ENCODE measurements at regions not wholly inside any gene's neighbourhood (a gene's known extent, or its start where the extent isn't known, plus 50 kb on each side); places are given as distances from the start of the nearest gene placed in this dataset.

GRCh38 chr20:17884307-17885003 lies 84.1 kb downstream of the SNX5 start:
- Mint-ChIP-seq H3K4me3 (no peak overlapping the region), H3K36me3 (no peaks in the 10 kb centered on the region), H3K27ac (no peak overlapping the region), H3K27me3 (peaks cover 13% of the 10 kb centered on the region), H3K4me1 (no peaks in the 10 kb centered on the region), H3K9me3 (peaks cover 0 to 1% (median 0%) of the 10 kb centered on the region in 7 donors)
- no peaks in the 10 kb centered on the region for H3K9me3 ChIP-seq (ENCODE audit: control insufficient read depth in 2 of 2, low read length in 2 of 2)
- H3K4me3 ChIP-seq (ENCODE audit: low read depth, low read length): no peak overlapping the region
- H3K36me3 ChIP-seq (ENCODE audit: control insufficient read depth, insufficient read depth, low read length): no peaks in the 10 kb centered on the region
- no peaks in the 10 kb centered on the region for H3K4me1 ChIP-seq (ENCODE audit: control insufficient read depth, insufficient read depth, low read length, poor library complexity, severe bottlenecking)
- ATAC-seq (ENCODE audit: low read depth in 2 of 2) (no peak), DNase-seq (no peak)
- no peaks in the 10 kb centered on the region for H3K27me3 ChIP-seq (ENCODE audit: control insufficient read depth, insufficient read depth, low read length)
- no peak overlapping the region for H3K27ac ChIP-seq (ENCODE audit: insufficient read depth, low read length, poor library complexity, severe bottlenecking)

- no peak overlapping the region for H3K4me3 Mint-ChIP-seq
- peaks cover 17% of the 10 kb centered on the region for H3K27me3 Mint-ChIP-seq
- no peaks in the 10 kb centered on the region for H3K27me3 ChIP-seq (ENCODE audit: control insufficient read depth, insufficient read depth, low read length)
- no peak overlapping the region for H3K27ac ChIP-seq (ENCODE audit: insufficient read depth, low read length, poor library complexity, severe bottlenecking)
- no peaks in the 10 kb centered on the region for H3K36me3 Mint-ChIP-seq
- H3K36me3 ChIP-seq (ENCODE audit: control insufficient read depth, insufficient read depth, low read length): no peaks in the 10 kb centered on the region
- no peaks in the 10 kb centered on the region for H3K4me1 ChIP-seq (ENCODE audit: control insufficient read depth, insufficient read depth, low read length, poor library complexity, severe bottlenecking)
- H3K9me3 Mint-ChIP-seq: peaks cover 0 to 1% (median 0%) of the 10 kb centered on the region in 7 donors
- ATAC-seq (ENCODE audit: low read depth in 2 of 2): no peak
- no peak overlapping the region for H3K27ac Mint-ChIP-seq
- DNase-seq: no peak
- H3K4me3 ChIP-seq (ENCODE audit: low read depth, low read length): no peak overlapping the region
- peaks cover 0 to 5% (median 4%) of the 10 kb centered on the region in 4 donors for H3K4me1 Mint-ChIP-seq
- H3K9me3 ChIP-seq (ENCODE audit: control insufficient read depth in 2 of 2, low read length in 2 of 2): no peaks in the 10 kb centered on the region
Measured at GRCh38 chr20:17883592-17884306, 84.8 kb downstream of the SNX5 start.

GRCh38 chr20:17882834-17883591 lies 85.6 kb downstream of the SNX5 start:
- peaks cover 20% of the 10 kb centered on the region for H3K27me3 Mint-ChIP-seq
- no peaks in the 10 kb centered on the region for H3K9me3 ChIP-seq (ENCODE audit: control insufficient read depth in 2 of 2, low read length in 2 of 2)
- ATAC-seq (ENCODE audit: low read depth in 2 of 2) (no peak), DNase-seq (no peak)
- H3K27ac Mint-ChIP-seq: no peak overlapping the region
- H3K4me3 ChIP-seq (ENCODE audit: low read depth, low read length): no peak overlapping the region
- H3K36me3 ChIP-seq (ENCODE audit: control insufficient read depth, insufficient read depth, low read length): no peaks in the 10 kb centered on the region
- no peaks in the 10 kb centered on the region for H3K27me3 ChIP-seq (ENCODE audit: control insufficient read depth, insufficient read depth, low read length)
- H3K4me3 Mint-ChIP-seq: no peak overlapping the region
- peaks cover 0 to 1% (median 0%) of the 10 kb centered on the region in 7 donors for H3K9me3 Mint-ChIP-seq
- no peaks in the 10 kb centered on the region for H3K36me3 Mint-ChIP-seq
- no peak overlapping the region for H3K27ac ChIP-seq (ENCODE audit: insufficient read depth, low read length, poor library complexity, severe bottlenecking)
- H3K4me1 Mint-ChIP-seq: peaks cover 0 to 8% (median 7%) of the 10 kb centered on the region in 4 donors
- no peaks in the 10 kb centered on the region for H3K4me1 ChIP-seq (ENCODE audit: control insufficient read depth, insufficient read depth, low read length, poor library complexity, severe bottlenecking)

- no peak overlapping the region for H3K4me3 ChIP-seq (ENCODE audit: low read depth, low read length)
- Mint-ChIP-seq H3K4me1 (peaks cover 0 to 8% (median 7%) of the 10 kb centered on the region in 4 donors), H3K9me3 (peaks cover 0 to 1% (median 0%) of the 10 kb centered on the region in 7 donors), H3K36me3 (no peaks in the 10 kb centered on the region), H3K4me3 (no peak overlapping the region), H3K27me3 (peaks cover 21% of the 10 kb centered on the region), H3K27ac (no peak overlapping the region)
- no peaks in the 10 kb centered on the region for H3K4me1 ChIP-seq (ENCODE audit: control insufficient read depth, insufficient read depth, low read length, poor library complexity, severe bottlenecking)
- H3K36me3 ChIP-seq (ENCODE audit: control insufficient read depth, insufficient read depth, low read length): no peaks in the 10 kb centered on the region
- no peak overlapping the region for H3K27ac ChIP-seq (ENCODE audit: insufficient read depth, low read length, poor library complexity, severe bottlenecking)
- no peaks in the 10 kb centered on the region for H3K27me3 ChIP-seq (ENCODE audit: control insufficient read depth, insufficient read depth, low read length)
- H3K9me3 ChIP-seq (ENCODE audit: control insufficient read depth in 2 of 2, low read length in 2 of 2): no peaks in the 10 kb centered on the region
- DNase-seq (no peak), ATAC-seq (ENCODE audit: low read depth in 2 of 2) (no peak)
Measured at GRCh38 chr20:17882065-17882833, 86.3 kb downstream of the SNX5 start.

GRCh38 chr20:17881741-17882064 lies 86.9 kb downstream of the SNX5 start:
- Mint-ChIP-seq H3K27me3 (peaks cover 26% of the 10 kb centered on the region), H3K9me3 (peaks cover 0 to 1% (median 0%) of the 10 kb centered on the region in 7 donors), H3K4me3 (no peak overlapping the region)

GRCh38 chr20:17878912-17879602 lies 89.5 kb downstream of the SNX5 start:
- Histone ChIP-seq H3K36me3 (ENCODE audit: control insufficient read depth, insufficient read depth, low read length) (no peaks in the 10 kb centered on the region), H3K4me1 (ENCODE audit: control insufficient read depth, insufficient read depth, low read length, poor library complexity, severe bottlenecking) (no peaks in the 10 kb centered on the region), H3K27me3 (ENCODE audit: control insufficient read depth, insufficient read depth, low read length) (no peaks in the 10 kb centered on the region), H3K27ac (ENCODE audit: insufficient read depth, low read length, poor library complexity, severe bottlenecking) (no peak overlapping the region), H3K4me3 (ENCODE audit: low read depth, low read length) (no peak overlapping the region), H3K9me3 (ENCODE audit: control insufficient read depth in 2 of 2, low read length in 2 of 2) (no peaks in the 10 kb centered on the region)
- H3K36me3 Mint-ChIP-seq: no peaks in the 10 kb centered on the region
- DNase-seq (peak in 1 of 3 donors; percentile 34), ATAC-seq (ENCODE audit: low read depth in 2 of 2) (peak in 1 of 2 donors; percentile 23)
- H3K4me1 Mint-ChIP-seq: peaks cover 0 to 8% (median 7%) of the 10 kb centered on the region in 4 donors
- H3K9me3 Mint-ChIP-seq: peaks cover 0 to 1% (median 0%) of the 10 kb centered on the region in 7 donors
- H3K27me3 Mint-ChIP-seq: peaks cover 23% of the 10 kb centered on the region
- H3K4me3 Mint-ChIP-seq: no peak overlapping the region
- no peak overlapping the region for H3K27ac Mint-ChIP-seq

More at GRCh38 chr20:17881741-17882064, 86.9 kb downstream of the SNX5 start:
- Histone ChIP-seq H3K27ac (ENCODE audit: insufficient read depth, low read length, poor library complexity, severe bottlenecking) (no peak overlapping the region), H3K4me1 (ENCODE audit: control insufficient read depth, insufficient read depth, low read length, poor library complexity, severe bottlenecking) (no peaks in the 10 kb centered on the region), H3K4me3 (ENCODE audit: low read depth, low read length) (no peak overlapping the region), H3K27me3 (ENCODE audit: control insufficient read depth, insufficient read depth, low read length) (no peaks in the 10 kb centered on the region), H3K36me3 (ENCODE audit: control insufficient read depth, insufficient read depth, low read length) (no peaks in the 10 kb centered on the region), H3K9me3 (ENCODE audit: control insufficient read depth in 2 of 2, low read length in 2 of 2) (no peaks in the 10 kb centered on the region)
- H3K36me3 Mint-ChIP-seq: no peaks in the 10 kb centered on the region
- no peak for DNase-seq
- ATAC-seq (ENCODE audit: low read depth in 2 of 2): no peak
- peaks cover 0 to 8% (median 7%) of the 10 kb centered on the region in 4 donors for H3K4me1 Mint-ChIP-seq
- no peak overlapping the region for H3K27ac Mint-ChIP-seq

Data from CD4-positive, CD25-positive, alpha-beta regulatory T cell (primary cell).